Kidney epithelial cell (primary cell): ENCODE measurements at regions not wholly inside any gene's neighbourhood (a gene's known extent, or its start where the extent isn't known, plus 50 kb on each side); places are given as distances from the start of the nearest gene placed in this dataset.
"Not testable (repeated sequence)": the region's sequence is repeated elsewhere in the genome, so short reads cannot be mapped to it uniquely, and the experiment has no call there.

Source experiments
- DNase-seq: peaks from one replicate; pipeline ENCODE4 v3.0.0-alpha.2; 2010; ENCODE audit warnings: low read depth
- H3K27me3 ChIP-seq: 2 replicates; pipeline ENCODE4 v1.6.0; 2011; ENCODE audit warnings: low read length; ENCODE audit not compliant: control insufficient read depth, insufficient read depth
- H3K36me3 ChIP-seq: 2 replicates; pipeline ENCODE4 v1.5.1; 2011; ENCODE audit warnings: low read length; ENCODE audit not compliant: control insufficient read depth, insufficient read depth
- H3K4me3 ChIP-seq: 2 replicates; pipeline ENCODE4 v1.5.1; 2011; ENCODE audit warnings: low read depth, mild to moderate bottlenecking, control low read depth, low read length
- CTCF ChIP-seq: IDR thresholded peaks from 2 replicates; pipeline ENCODE4 v1.5.1; 2011; ENCODE audit warnings: mild to moderate bottlenecking, moderate library complexity, low read length, control low read depth, inconsistent platforms; ENCODE audit not compliant: insufficient read depth, poor library complexity, severe bottlenecking

GRCh38 chr14:80278293-80279023 is 67.2 kb upstream of the DIO2 start:
- no peak overlapping the region for H3K4me3 ChIP-seq
- no peaks in the 10 kb centered on the region for H3K36me3 ChIP-seq
- TF ChIP-seq CTCF: no peak
- no peaks in the 10 kb centered on the region for H3K27me3 ChIP-seq
- DNase-seq: no peak

- Histone ChIP-seq H3K36me3 (no peaks in the 10 kb centered on the region), H3K4me3 (no peak overlapping the region), H3K27me3 (no peaks in the 10 kb centered on the region)
- DNase-seq: no peak
- TF ChIP-seq CTCF: no peak
Observed at GRCh38 chr14:80275208-80275850, 64.0 kb upstream of the DIO2 start.

GRCh38 chr14:80274310-80274709 is 63.0 kb upstream of the DIO2 start:
- H3K4me3 ChIP-seq, H3K27me3 ChIP-seq, DNase-seq, H3K36me3 ChIP-seq: not testable (repeated sequence)

- DNase-seq: no peak
- Histone ChIP-seq H3K4me3 (no peak overlapping the region), H3K36me3 (no peaks in the 10 kb centered on the region), H3K27me3 (no peaks in the 10 kb centered on the region)
- TF ChIP-seq CTCF: no peak
Observed at GRCh38 chr14:80271389-80271788, 60.1 kb upstream of the DIO2 start.

- no peak for DNase-seq
- H3K4me3 ChIP-seq: no peak overlapping the region
- TF ChIP-seq CTCF: no peak
- H3K36me3 ChIP-seq: no peaks in the 10 kb centered on the region
- H3K27me3 ChIP-seq: no peaks in the 10 kb centered on the region
Observed at GRCh38 chr14:80269353-80269925, 58.1 kb upstream of the DIO2 start.

GRCh38 chr14:80266930-80267329 is 55.6 kb upstream of the DIO2 start:
- DNase-seq: no peak
- Histone ChIP-seq H3K36me3 (no peaks in the 10 kb centered on the region), H3K27me3 (no peaks in the 10 kb centered on the region), H3K4me3 (no peak overlapping the region)
- no peak for TF ChIP-seq CTCF
